Adrenal gland (tissue), 5 donors: ENCODE measurements at regions not wholly inside any gene's neighbourhood (a gene's known extent, or its start where the extent isn't known, plus 50 kb on each side); places are given as distances from the start of the nearest gene placed in this dataset.

Source experiments
- CTCF ChIP-seq, 6 experiments: fragments of 450-650 bp in 4 of 6; fragments of 200-600 bp in 2 of 6; sonication (generic) in 1 of 6; IDR thresholded peaks; 1 replicate in 5 of 6; 2 replicates in 1 of 6; pipeline versions ENCODE4 v1.5.1 to v1.8.0; 2016 to 2021; ENCODE audit warnings: antibody characterized with exemption in 6 of 6, mild to moderate bottlenecking in 2 of 6, moderate library complexity in 1 of 6
- POLR2A ChIP-seq, 2 donors: fragments of 450-650 bp; IDR thresholded peaks; one replicate each; pipeline ENCODE4 v1.6.1; 2017; ENCODE audit warnings: antibody characterized with exemption in 2 of 2, mild to moderate bottlenecking in 2 of 2, moderate library complexity in 1 of 2
- donor health status: DM: no; HTN: no; CAD: no.

DNA sequence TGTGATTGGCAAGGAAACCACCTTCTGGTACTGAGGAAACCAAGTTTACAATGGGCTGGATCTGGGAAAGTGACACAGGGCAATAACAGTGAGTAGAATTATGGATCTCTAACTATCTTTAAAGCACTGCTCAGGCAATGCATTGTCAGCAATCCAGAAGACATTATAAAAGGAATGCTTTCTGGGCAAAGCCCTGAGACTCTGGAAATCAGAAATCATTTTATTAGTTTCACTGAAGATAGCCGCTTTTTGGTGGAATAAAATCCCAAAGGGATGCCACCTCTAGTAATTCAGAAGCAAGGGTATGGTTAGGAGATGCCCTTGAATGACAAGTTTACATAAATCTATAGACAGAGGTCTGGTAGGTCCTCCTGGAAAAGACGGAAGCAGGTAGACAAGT lies 211.1 kb downstream of the DMRT2 start:
- TF ChIP-seq CTCF (IDR thresholded peaks at IDR 0.05), result no peak
- TF ChIP-seq POLR2A (IDR thresholded peaks at IDR 0.05), result no peak
